ENCODE measurements at regions not wholly inside any gene's neighbourhood (a gene's known extent, or its start where the extent isn't known, plus 50 kb on each side); places are given as distances from the start of the nearest gene placed in this dataset.

DNA sequence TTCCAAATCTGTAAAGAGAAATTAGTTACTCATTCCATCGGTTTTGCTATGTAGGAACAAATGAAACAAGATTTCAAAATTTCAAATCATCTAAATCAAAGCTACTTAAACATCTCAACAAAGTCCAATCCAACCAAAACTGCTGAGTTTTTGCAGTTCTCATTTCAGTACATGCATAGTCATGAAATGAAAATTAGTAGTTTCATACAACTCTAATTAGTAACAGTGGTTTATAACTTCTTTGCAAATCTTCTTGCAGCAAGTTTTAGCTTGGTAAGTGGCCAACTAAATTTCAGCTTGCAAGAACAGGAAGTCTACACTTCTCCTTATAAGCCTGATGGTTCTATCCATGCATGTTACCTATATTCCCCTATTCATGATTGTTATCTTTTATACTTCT, 75.6 kb downstream of the SPRY2 start:
- Histone ChIP-seq H3K27ac (ENCODE audit: control insufficient read depth, insufficient read depth) (no peak overlapping the region), H3K79me2 (ENCODE audit: control insufficient read depth, insufficient read depth, low read length) (no peaks in the 10 kb centered on the region), H2AFZ (ENCODE audit: control insufficient read depth, low read depth, low read length) (no peak overlapping the region), H4K20me1 (ENCODE audit: control insufficient read depth, insufficient read depth) (no peaks in the 10 kb centered on the region), H3K4me1 (ENCODE audit: control insufficient read depth, insufficient read depth, low read length) (no peaks in the 10 kb centered on the region), H3K4me3 (no peak overlapping the region), H3K9ac (ENCODE audit: control insufficient read depth, insufficient read depth, low read length) (no peak overlapping the region), H3K27me3 (replicated peaks in 1 of 2; ENCODE audit: control insufficient read depth in 2 of 2, insufficient read depth in 2 of 2, low read length in 1 of 2) (no peaks in the 10 kb centered on the region), H3K36me3 (ENCODE audit: control insufficient read depth in 2 of 2, insufficient read depth in 2 of 2, low read length in 1 of 2) (no peaks in the 10 kb centered on the region), H3K9me3 (replicated peaks; ENCODE audit: control insufficient read depth, insufficient read depth, low read length) (peaks cover 8% of the 10 kb centered on the region; the same call in 2 of the 3 replicates), H3K4me2 (ENCODE audit: control insufficient read depth, insufficient read depth) (no peak overlapping the region)
- RAD21 ChIA-PET (ENCODE audit: unreplicated experiment), result interaction anchor here (0.8 to 1.7 kb wide), 2 partner anchors 11 to 14 kb away, joined by 3 to 9 read pairs; no protein-coding TSS in a partner anchor
- intact Hi-C loops (cut with micrococcal nuclease; ENCODE audit: unreplicated experiment), result no loop called here
- WGBS (ENCODE audit: insufficient coverage, insufficient replicate concordance, low lambda C conversion rate, missing lambda C conversion rate), result 0% methylated on average over 1 of the region's 1 CpG
- POLR2A ChIA-PET, result interaction anchor here (0.6 kb wide), 1 partner anchor 12 kb away, joined by 3 read pairs; no protein-coding TSS in a partner anchor
- BruUV-seq (replicated peaks), result no TSS peak
- CTCF ChIA-PET, result interaction anchor here (1.5 kb wide), 1 partner anchor 30 kb away, joined by 4 read pairs; no protein-coding TSS in a partner anchor
- SMC1A ChIA-PET (ENCODE audit: uncharacterized antibody, unreplicated experiment), result interaction anchor here (1.0 to 1.9 kb wide), 9 partner anchors 9 to 476 kb away, joined by 3 to 9 read pairs (median 5); no protein-coding TSS in a partner anchor
- ATAC-seq, result peak; percentile 71
- no peak for FAIRE-seq
- no peak for DNase-seq (ENCODE audit: low read depth, low spot score)
- in situ Hi-C loops (cut with MboI), result no loop called here
- no peak for TF ChIP-seq CREM (IDR thresholded peaks at IDR 0.05; ENCODE audit: low read depth)
- TF ChIP-seq STAT3 (IDR thresholded peaks at IDR 0.05; ENCODE audit: low read depth, low read length), result no peak
- no peak for TF ChIP-seq HCFC1 (IDR thresholded peaks at IDR 0.05; ENCODE audit: low read length)
- TF ChIP-seq RB1 (IDR thresholded peaks at IDR 0.05; ENCODE audit: borderline replicate concordance), result no peak
- TF ChIP-seq TCF3 (IDR thresholded peaks at IDR 0.05; ENCODE audit: borderline replicate concordance, insufficient read depth, low read depth, low read length), result no peak
- TF ChIP-seq NFYB (IDR thresholded peaks at IDR 0.05; ENCODE audit: insufficient read depth, low read depth, low read length), result no peak
- no peak for TF ChIP-seq CHD2 (IDR thresholded peaks at IDR 0.05; ENCODE audit: borderline replicate concordance, low read depth, low read length)
- TF ChIP-seq MTA3 (IDR thresholded peaks at IDR 0.05; ENCODE audit: borderline replicate concordance, low read length), result no peak
- TF ChIP-seq, protein P1, sequence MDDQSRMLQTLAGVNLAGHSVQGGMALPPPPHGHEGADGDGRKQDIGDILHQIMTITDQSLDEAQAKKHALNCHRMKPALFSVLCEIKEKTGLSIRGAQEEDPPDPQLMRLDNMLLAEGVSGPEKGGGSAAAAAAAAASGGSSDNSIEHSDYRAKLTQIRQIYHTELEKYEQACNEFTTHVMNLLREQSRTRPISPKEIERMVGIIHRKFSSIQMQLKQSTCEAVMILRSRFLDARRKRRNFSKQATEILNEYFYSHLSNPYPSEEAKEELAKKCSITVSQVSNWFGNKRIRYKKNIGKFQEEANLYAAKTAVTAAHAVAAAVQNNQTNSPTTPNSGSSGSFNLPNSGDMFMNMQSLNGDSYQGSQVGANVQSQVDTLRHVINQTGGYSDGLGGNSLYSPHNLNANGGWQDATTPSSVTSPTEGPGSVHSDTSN (IDR thresholded peaks at IDR 0.05; ENCODE audit: insufficient replicate concordance, low read depth, low read length), result no peak
- TF ChIP-seq BCL11A (IDR thresholded peaks at IDR 0.05; ENCODE audit: low read depth, low read length), result no peak
- no peak for TF ChIP-seq CEBPB (IDR thresholded peaks at IDR 0.05; ENCODE audit: borderline replicate concordance in 1 of 2, low read depth in 2 of 2, low read length in 2 of 2)
- TF ChIP-seq BRCA1 (IDR thresholded peaks at IDR 0.05; ENCODE audit: low read depth, low read length), result no peak
- TF ChIP-seq MTA2 (IDR thresholded peaks at IDR 0.05; ENCODE audit: low read depth), result peak; percentile 39
- TF ChIP-seq JUNB (IDR thresholded peaks at IDR 0.05), result no peak
- TF ChIP-seq HDGF (IDR thresholded peaks at IDR 0.05), result no peak
- TF ChIP-seq TARDBP (IDR thresholded peaks at IDR 0.05; ENCODE audit: borderline replicate concordance), result no peak
- no peak for TF ChIP-seq YBX1 (IDR thresholded peaks at IDR 0.05)
- TF ChIP-seq, protein P2, sequence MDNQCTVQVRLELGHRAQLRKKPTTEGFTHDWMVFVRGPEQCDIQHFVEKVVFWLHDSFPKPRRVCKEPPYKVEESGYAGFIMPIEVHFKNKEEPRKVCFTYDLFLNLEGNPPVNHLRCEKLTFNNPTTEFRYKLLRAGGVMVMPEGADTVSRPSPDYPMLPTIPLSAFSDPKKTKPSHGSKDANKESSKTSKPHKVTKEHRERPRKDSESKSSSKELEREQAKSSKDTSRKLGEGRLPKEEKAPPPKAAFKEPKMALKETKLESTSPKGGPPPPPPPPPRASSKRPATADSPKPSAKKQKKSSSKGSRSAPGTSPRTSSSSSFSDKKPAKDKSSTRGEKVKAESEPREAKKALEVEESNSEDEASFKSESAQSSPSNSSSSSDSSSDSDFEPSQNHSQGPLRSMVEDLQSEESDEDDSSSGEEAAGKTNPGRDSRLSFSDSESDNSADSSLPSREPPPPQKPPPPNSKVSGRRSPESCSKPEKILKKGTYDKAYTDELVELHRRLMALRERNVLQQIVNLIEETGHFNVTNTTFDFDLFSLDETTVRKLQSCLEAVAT (IDR thresholded peaks at IDR 0.05), result no peak
- TF ChIP-seq, protein P3, sequence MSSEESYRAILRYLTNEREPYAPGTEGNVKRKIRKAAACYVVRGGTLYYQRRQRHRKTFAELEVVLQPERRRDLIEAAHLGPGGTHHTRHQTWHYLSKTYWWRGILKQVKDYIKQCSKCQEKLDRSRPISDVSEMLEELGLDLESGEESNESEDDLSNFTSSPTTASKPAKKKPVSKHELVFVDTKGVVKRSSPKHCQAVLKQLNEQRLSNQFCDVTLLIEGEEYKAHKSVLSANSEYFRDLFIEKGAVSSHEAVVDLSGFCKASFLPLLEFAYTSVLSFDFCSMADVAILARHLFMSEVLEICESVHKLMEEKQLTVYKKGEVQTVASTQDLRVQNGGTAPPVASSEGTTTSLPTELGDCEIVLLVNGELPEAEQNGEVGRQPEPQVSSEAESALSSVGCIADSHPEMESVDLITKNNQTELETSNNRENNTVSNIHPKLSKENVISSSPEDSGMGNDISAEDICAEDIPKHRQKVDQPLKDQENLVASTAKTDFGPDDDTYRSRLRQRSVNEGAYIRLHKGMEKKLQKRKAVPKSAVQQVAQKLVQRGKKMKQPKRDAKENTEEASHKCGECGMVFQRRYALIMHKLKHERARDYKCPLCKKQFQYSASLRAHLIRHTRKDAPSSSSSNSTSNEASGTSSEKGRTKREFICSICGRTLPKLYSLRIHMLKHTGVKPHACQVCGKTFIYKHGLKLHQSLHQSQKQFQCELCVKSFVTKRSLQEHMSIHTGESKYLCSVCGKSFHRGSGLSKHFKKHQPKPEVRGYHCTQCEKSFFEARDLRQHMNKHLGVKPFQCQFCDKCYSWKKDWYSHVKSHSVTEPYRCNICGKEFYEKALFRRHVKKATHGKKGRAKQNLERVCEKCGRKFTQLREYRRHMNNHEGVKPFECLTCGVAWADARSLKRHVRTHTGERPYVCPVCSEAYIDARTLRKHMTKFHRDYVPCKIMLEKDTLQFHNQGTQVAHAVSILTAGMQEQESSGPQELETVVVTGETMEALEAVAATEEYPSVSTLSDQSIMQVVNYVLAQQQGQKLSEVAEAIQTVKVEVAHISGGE (CRISPR knock-in tag; IDR thresholded peaks at IDR 0.05), result no peak
- TF ChIP-seq TCF7 (IDR thresholded peaks at IDR 0.05; ENCODE audit: borderline replicate concordance), result no peak
- TF ChIP-seq KAT2A (conservative IDR thresholded peaks at IDR 0.05; ENCODE audit: control insufficient read depth, low read depth, low read length), result no peak
- TF ChIP-seq RELA (IDR thresholded peaks at IDR 0.05; ENCODE audit: borderline replicate concordance, partially characterized antibody), result no peak

Data from GM12878 (cell line).